Left renal pelvis (tissue), 4 donors: ENCODE measurements at regions not wholly inside any gene's neighbourhood (a gene's known extent, or its start where the extent isn't known, plus 50 kb on each side); places are given as distances from the start of the nearest gene placed in this dataset.
"Not testable (repeated sequence)": the region's sequence is repeated elsewhere in the genome, so short reads cannot be mapped to it uniquely, and the experiment has no call there.

Experiments used
- DNase-seq, 4 donors: peaks; one replicate each; pipeline ENCODE4 v3.0.0-alpha.2; 2013; ENCODE audit warnings: low read depth in 4 of 4, low spot score in 3 of 4

DNA sequence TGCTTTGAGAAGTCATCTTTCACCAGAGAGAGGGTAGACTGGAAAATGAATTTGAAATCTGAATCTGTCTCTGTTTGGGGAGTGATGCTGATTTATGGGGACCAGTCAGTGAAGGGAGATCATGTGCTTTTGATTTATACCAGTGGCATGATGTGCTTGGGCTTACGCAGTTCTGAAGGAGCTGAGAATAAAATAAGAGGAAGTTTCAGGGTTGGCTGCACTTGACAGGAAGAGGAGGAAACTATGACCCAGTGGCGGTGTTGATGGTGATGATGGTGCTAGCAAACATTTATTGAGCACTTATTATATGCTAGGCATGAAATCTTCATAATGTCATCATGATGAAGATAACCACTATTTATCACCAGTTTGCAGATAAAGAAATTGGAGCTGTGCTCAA, 136.4 kb upstream of the GLRA1 start:
- no peak for DNase-seq

DNA sequence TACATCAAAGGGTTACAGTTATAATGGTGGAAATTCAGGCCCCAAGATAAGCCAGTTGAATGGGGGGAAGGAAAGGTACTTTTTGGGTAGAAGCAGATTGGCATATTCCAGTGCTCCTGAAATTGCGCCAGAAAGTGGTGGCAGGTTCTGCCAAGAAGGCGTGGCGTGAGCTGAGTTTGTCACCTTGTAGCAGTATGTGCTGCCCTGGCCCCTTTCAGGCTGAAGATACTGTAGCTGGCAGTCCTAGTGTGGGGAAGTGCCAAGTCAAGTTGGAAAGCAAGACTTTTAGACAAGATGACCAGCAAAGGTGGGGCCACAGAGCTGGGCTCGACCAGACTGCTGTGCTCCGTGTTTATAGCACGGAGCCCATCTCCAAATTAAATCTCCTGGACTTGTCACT, 133.6 kb upstream of the GLRA1 start:
- DNase-seq = no peak

GRCh38 chr5:152056931-152057330, 132.3 kb upstream of the GLRA1 start:
- DNase-seq = no peak

- DNase-seq = no peak
Observed at GRCh38 chr5:152052470-152052869, 127.8 kb upstream of the GLRA1 start.

- no peak for DNase-seq
Observed at GRCh38 chr5:152051499-152052454, 127.1 kb upstream of the GLRA1 start.

DNA sequence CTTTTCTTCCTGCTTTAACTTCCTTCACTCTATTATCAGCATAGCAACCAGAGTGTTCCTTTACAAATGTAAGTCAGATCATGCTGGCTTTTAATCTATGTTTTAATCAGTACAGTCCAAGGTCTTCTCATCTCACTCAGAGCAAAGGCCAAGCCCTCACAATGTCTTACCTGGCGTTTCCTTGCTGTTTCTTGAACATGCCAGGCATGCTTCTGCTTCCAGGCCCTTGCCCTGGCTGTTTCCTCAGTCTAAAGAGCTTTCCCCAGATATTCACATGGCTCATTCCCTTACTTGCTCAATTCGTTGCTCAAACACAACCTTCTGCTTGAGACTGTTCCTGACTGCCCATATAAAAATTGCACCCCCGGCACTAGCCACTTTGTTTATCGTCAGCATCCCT, 121.7 kb upstream of the GLRA1 start:
- no peak for DNase-seq

DNA sequence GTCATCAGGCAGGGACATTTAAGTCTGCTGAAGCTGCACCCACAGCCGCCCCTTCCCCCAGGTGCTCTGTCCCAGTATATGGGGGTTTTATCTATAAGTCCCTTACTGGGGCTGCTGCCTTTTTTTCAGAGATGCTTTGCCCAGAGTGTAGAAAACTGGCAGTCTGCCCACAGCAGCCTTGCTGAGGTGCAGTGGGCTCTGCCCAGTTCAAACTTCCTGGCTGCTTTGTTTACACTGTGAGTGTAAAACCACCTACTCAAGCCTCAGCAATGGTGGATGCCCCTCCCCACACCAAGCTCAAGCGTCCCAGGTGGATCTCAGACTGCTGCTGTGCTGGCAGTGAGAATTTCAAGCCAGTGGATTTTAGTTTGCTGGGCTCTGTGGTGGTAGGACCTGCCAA, 114.2 kb upstream of the GLRA1 start:
- DNase-seq = not testable (repeated sequence)

GRCh38 chr5:152026328-152027024, 101.8 kb upstream of the GLRA1 start:
- not testable (repeated sequence) for DNase-seq

GRCh38 chr5:152016421-152016820, 91.8 kb upstream of the GLRA1 start:
- DNase-seq = no peak

DNA sequence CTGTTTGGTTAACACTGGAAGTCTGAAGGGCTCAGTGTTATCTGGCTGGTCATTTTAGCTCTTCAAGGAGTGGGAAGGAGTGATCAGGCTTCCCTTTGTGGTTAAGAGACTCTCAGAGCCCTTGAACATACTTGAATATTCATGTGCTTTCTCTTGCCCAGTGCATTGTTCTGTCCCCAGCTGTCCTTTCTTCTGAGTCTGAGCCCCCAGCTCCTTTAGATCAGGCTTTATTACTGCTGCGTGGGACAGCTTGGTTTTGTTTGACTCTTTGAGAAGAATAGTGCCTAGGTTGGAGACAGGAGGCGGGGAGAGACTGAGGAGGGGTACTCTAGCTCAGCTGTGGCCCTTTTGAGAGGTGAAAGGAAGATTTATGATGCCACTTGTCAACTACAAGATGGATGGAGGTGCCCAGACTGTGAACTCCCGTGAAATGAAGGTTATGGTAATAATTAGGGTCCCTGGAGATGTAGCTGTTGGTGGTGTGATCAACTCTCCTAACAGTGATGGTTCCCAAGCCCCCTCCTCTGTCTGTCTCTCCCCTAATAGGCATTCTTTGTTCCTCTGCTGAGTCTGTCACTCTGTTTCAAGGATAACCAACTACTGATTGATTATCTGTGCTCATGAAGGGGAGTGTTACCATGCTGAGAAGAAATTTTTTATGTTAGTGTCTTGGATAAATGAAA, 83.1 kb upstream of the GLRA1 start:
- DNase-seq = no peak

DNA sequence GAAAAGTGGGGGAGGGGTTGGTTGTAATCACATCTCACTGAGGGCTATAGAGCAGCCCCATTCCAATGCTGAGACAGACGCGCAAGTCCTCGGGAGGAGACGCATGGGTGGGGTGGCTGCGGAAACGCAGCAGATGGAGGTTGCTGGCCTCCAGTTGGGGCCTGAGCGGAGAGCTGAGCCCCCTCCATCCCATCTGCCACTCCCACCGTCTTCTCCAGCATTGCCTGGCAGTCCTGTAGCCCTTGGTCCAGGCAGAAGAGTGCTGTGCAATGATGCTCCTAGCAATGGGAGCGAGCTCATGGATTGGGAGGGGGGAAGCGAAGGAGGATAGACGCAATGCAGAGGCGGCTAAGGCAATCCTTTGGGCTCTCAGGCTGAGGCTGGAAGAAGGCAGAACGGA, 79.4 kb upstream of the GLRA1 start:
- DNase-seq = no peak
